ENCODE measurements at regions not wholly inside any gene's neighbourhood (a gene's known extent, or its start where the extent isn't known, plus 50 kb on each side); places are given as distances from the start of the nearest gene placed in this dataset.

- WGBS, 2 donors: 87 to 91% methylated on average over 9 of the region's 9 CpGs
- no peak for TF ChIP-seq CTCF (IDR thresholded peaks at IDR 0.05)
- ATAC-seq: no peak
- Histone ChIP-seq H3K27me3 (peaks cover 0 to 30% (median 15%) of the 10 kb centered on the region in 7 donors), H3K4me3 (no peak overlapping the region), H3K36me3 (no peaks in the 10 kb centered on the region), H3K27ac (no peak overlapping the region), H3K4me1 (peaks cover 0 to 5% (median 3%) of the 10 kb centered on the region in 9 donors), H3K9me3 (no peaks in the 10 kb centered on the region)
- intact Hi-C loops (cut with DNase I): no loop called here
- DNase-seq: no peak
These were observed 54.9 kb upstream of the WNT7A start for GRCh38 chr3:13934813-13935212.

GRCh38 chr3:13934315-13934714, 54.4 kb upstream of the WNT7A start:
- Histone ChIP-seq H3K9me3 (no peaks in the 10 kb centered on the region), H3K27ac (no peak overlapping the region), H3K4me3 (no peak overlapping the region), H3K4me1 (peaks cover 0 to 5% (median 3%) of the 10 kb centered on the region in 9 donors), H3K27me3 (peaks cover 0 to 30% (median 15%) of the 10 kb centered on the region in 7 donors), H3K36me3 (no peaks in the 10 kb centered on the region)
- ATAC-seq: no peak
- intact Hi-C loops (cut with DNase I): no loop called here
- TF ChIP-seq CTCF (IDR thresholded peaks at IDR 0.05): no peak
- DNase-seq: no peak
- 86 to 91% methylated on average over 16 of the region's 16 CpGs for WGBS, 2 donors

GRCh38 chr3:13932578-13933295, 52.9 kb upstream of the WNT7A start:
- TF ChIP-seq CTCF (IDR thresholded peaks at IDR 0.05): no peak
- Histone ChIP-seq H3K9me3 (peaks cover 0 to 7% (median 0%) of the 10 kb centered on the region in 11 donors), H3K27ac (peak overlapping the region in 2 of 10 donors; percentile 32 to 43), H3K27me3 (peaks cover 0 to 30% (median 15%) of the 10 kb centered on the region in 7 donors), H3K4me3 (peak overlapping the region in 9 of 10 donors; percentile 32 to 59 (median 45)), H3K4me1 (peaks cover 0 to 5% (median 3%) of the 10 kb centered on the region in 9 donors), H3K36me3 (no peaks in the 10 kb centered on the region)
- 15% methylated on average over 68 to 70 of the region's 70 CpGs for WGBS, 2 donors
- intact Hi-C loops (cut with DNase I): no loop called here
- DNase-seq (peak in 1 of 2 donors; percentile 35), ATAC-seq (peak; percentile 47 to 76 (median 66))

- intact Hi-C loops (cut with DNase I): no loop called here
- peaks cover 0 to 30% (median 15%) of the 10 kb centered on the region in 7 donors for H3K27me3 ChIP-seq
- no peak for ATAC-seq
- DNase-seq: no peak
- H3K4me3 ChIP-seq: no peak overlapping the region
- 92 to 97% methylated on average over 4 of the region's 4 CpGs for WGBS, 2 donors
- no peak for TF ChIP-seq CTCF (IDR thresholded peaks at IDR 0.05)
- H3K9me3 ChIP-seq: peaks cover 0 to 7% (median 0%) of the 10 kb centered on the region in 11 donors
- peaks cover 0 to 5% (median 3%) of the 10 kb centered on the region in 9 donors for H3K4me1 ChIP-seq
- no peaks in the 10 kb centered on the region for H3K36me3 ChIP-seq
- no peak overlapping the region for H3K27ac ChIP-seq
These were observed 51.3 kb upstream of the WNT7A start for GRCh38 chr3:13931172-13931571.

Measured in heart right ventricle (tissue), 16 donors.